Heart right ventricle (tissue), 16 donors: ENCODE measurements at regions not wholly inside any gene's neighbourhood (a gene's known extent, or its start where the extent isn't known, plus 50 kb on each side); places are given as distances from the start of the nearest gene placed in this dataset.

Experiments
- ATAC-seq, 8 donors: fragments of 200-7000 bp; cut with Tn5 transposase; one replicate each; pipeline ENCODE4 v1.9.1; 2020; ENCODE audit warnings: mild to moderate bottlenecking in 8 of 8, moderate library complexity in 8 of 8, moderate number of reproducible peaks in 1 of 8
- DNase-seq, 2 donors: peaks; one replicate each; pipeline ENCODE4 v3.0.0-alpha.2; 2020
- H3K27ac ChIP-seq, 10 donors: fragments of 200-600 bp; sonication (generic) in 2 of 10; one replicate each; pipeline versions ENCODE4 v1.5.0 to v1.8.0; 2020 to 2022; ENCODE audit warnings: mild to moderate bottlenecking in 3 of 10
- H3K27me3 ChIP-seq, 7 donors: fragments of 200-600 bp; one replicate each; pipeline ENCODE4 v1.8.0; 2021 to 2022; ENCODE audit warnings: mild to moderate bottlenecking in 2 of 7
- H3K36me3 ChIP-seq, 9 donors: fragments of 200-600 bp; sonication (generic) in 1 of 9; one replicate each; pipeline versions ENCODE4 v1.5.0 to v1.8.0; 2020 to 2022; ENCODE audit warnings: mild to moderate bottlenecking in 2 of 9
- H3K4me1 ChIP-seq, 9 donors: fragments of 200-600 bp; sonication (generic) in 1 of 9; one replicate each; pipeline versions ENCODE4 v1.5.0 to v1.8.0; 2020 to 2022; ENCODE audit warnings: mild to moderate bottlenecking in 4 of 9
- H3K4me3 ChIP-seq, 10 donors: fragments of 200-600 bp; sonication (generic) in 2 of 10; one replicate each; pipeline versions ENCODE4 v1.5.0 to v1.8.0; 2020 to 2022; ENCODE audit warnings: mild to moderate bottlenecking in 7 of 10, moderate library complexity in 2 of 10
- H3K9me3 ChIP-seq, 11 donors: fragments of 200-600 bp in 10 of 11; sonication (generic) in 2 of 11; one replicate each; pipeline versions ENCODE4 v1.5.0 to v1.8.0; 2013 to 2022; ENCODE audit warnings: mild to moderate bottlenecking in 2 of 11, control low read depth in 1 of 11, moderate library complexity in 1 of 11
- CTCF ChIP-seq, 9 donors: fragments of 200-600 bp; sonication (generic) in 2 of 9; IDR thresholded peaks; one replicate each; pipeline versions ENCODE4 v1.5.0 to v1.8.0; 2021 to 2022; ENCODE audit warnings: antibody characterized with exemption in 9 of 9, mild to moderate bottlenecking in 5 of 9, moderate library complexity in 1 of 9
- WGBS, 2 donors: extraction: QIAGEN DNeasy Blood & Tissue Kit; methylation state at CpG; one replicate each; pipeline ENCODE4 v1.1.7; 2013; ENCODE audit warnings: inconsistent platforms in 1 of 2; 5-methylcytosine and 5-hydroxymethylcytosine counted together
- intact Hi-C, 10 donors: fragments of 100-400 bp; cut with DNase I; formaldehyde crosslinking; loops; one replicate each; pipeline versions ENCODE4 v1.11.1 to v1.14.2; 2022
- donor health status: Arrhythmogenic right ventricular cardiomyopathy.
- donor health status: ischemic (EF 13 %, LVEDD 7.1; RV severe dilation, severe dysfunction).
- donor health status: healthy with polysubstance abuse.
- donor health status: DM: no; HTN: yes; CAD: no.
- donor health status: DM: no; HTN: no; CAD: no.
- donor health status: ischemic (EF 25% LVEDD 6.9; RV normal size, moderate dysfunction).
- donor health status: ischemic (EF 25% LVEDD 5.7; RV mildly dilated, moderate dysfunction).
- donor health status: healthy.
- donor health status: DM: yes; HTN: yes; CAD: no.
- donor health status: Ischemic cardiomyopathy.
- donor health status: ischemic (EF 35%, LVEDD 5.7; RV mildly dilated, moderate dysfunction).
- donor health status: nonischemic (EF 11% LVEDD 7.7; RV severe dilation, severe dysfunction).
- donor health status: DM: yes; HTN: yes; CAD: no.
- donor health status: PGD.
- donor health status: ischemic (EF 29% LVEDD 5.4; RV normal size, mild dysfunction).
- donor health status: nonischemic (EF 23%, LVEDD 6.1; RV moderate dilation, normal function).

GRCh38 chr6:125485757-125486156, 184.0 kb upstream of the HDDC2 start:
- Histone ChIP-seq H3K27me3 (no peaks in the 10 kb centered on the region), H3K4me1 (peaks cover 0 to 7% (median 0%) of the 10 kb centered on the region in 9 donors), H3K27ac (no peak overlapping the region), H3K36me3 (no peaks in the 10 kb centered on the region), H3K4me3 (no peak overlapping the region), H3K9me3 (peaks cover 0 to 3% (median 0%) of the 10 kb centered on the region in 11 donors)
- DNase-seq (no peak), ATAC-seq (no peak)
- WGBS, 2 donors: 82 to 95% methylated on average over 4 of the region's 4 CpGs
- no peak for TF ChIP-seq CTCF (IDR thresholded peaks at IDR 0.05)
- intact Hi-C loops: no loop called here

GRCh38 chr6:125486881-125487280, 185.1 kb upstream of the HDDC2 start:
- 77 to 79% methylated on average over 2 of the region's 2 CpGs for WGBS, 2 donors
- H3K27ac ChIP-seq: no peak overlapping the region

GRCh38 chr6:125489579-125490285, 188.0 kb upstream of the HDDC2 start:
- ATAC-seq (no peak), DNase-seq (no peak)
- H3K4me1 ChIP-seq: no peaks in the 10 kb centered on the region
- intact Hi-C loops: no loop called here
- H3K27me3 ChIP-seq: no peaks in the 10 kb centered on the region
- peaks cover 0 to 3% (median 0%) of the 10 kb centered on the region in 11 donors for H3K9me3 ChIP-seq
- 72 to 82% methylated on average over 2 of the region's 2 CpGs for WGBS, 2 donors
- H3K27ac ChIP-seq: no peak overlapping the region
- no peak for TF ChIP-seq CTCF (IDR thresholded peaks at IDR 0.05)
- no peaks in the 10 kb centered on the region for H3K36me3 ChIP-seq
- H3K4me3 ChIP-seq: no peak overlapping the region

More at GRCh38 chr6:125486881-125487280, 185.1 kb upstream of the HDDC2 start:
- Histone ChIP-seq H3K9me3 (peaks cover 0 to 3% (median 0%) of the 10 kb centered on the region in 11 donors), H3K4me1 (no peaks in the 10 kb centered on the region), H3K27me3 (no peaks in the 10 kb centered on the region), H3K36me3 (no peaks in the 10 kb centered on the region), H3K4me3 (no peak overlapping the region)
- DNase-seq: no peak
- intact Hi-C loops: no loop called here
- no peak for ATAC-seq
- no peak for TF ChIP-seq CTCF (IDR thresholded peaks at IDR 0.05)

- Histone ChIP-seq H3K4me3 (no peak overlapping the region), H3K9me3 (no peaks in the 10 kb centered on the region), H3K27me3 (no peaks in the 10 kb centered on the region), H3K27ac (no peak overlapping the region), H3K4me1 (no peaks in the 10 kb centered on the region), H3K36me3 (no peaks in the 10 kb centered on the region)
- intact Hi-C loops: no loop called here
- WGBS, 2 donors: 87 to 92% methylated on average over 8 of the region's 8 CpGs
- no peak for ATAC-seq
- no peak for TF ChIP-seq CTCF (IDR thresholded peaks at IDR 0.05)
- DNase-seq: no peak
Measured at GRCh38 chr6:125491860-125492618, 190.3 kb upstream of the HDDC2 start.
